Neural cell (in vitro differentiated cells): ENCODE measurements at regions not wholly inside any gene's neighbourhood (a gene's known extent, or its start where the extent isn't known, plus 50 kb on each side); places are given as distances from the start of the nearest gene placed in this dataset.

Experiments used
- H2AFZ ChIP-seq: fragments of 200-600, 300-800 bp; sonication (generic), shearing (Covaris generic); 2 replicates; pipeline ENCODE4 v1.6.0; 2014; ENCODE audit warnings: low read depth, mild to moderate bottlenecking, antibody characterized with exemption, low read length, moderate library complexity
- H3F3A ChIP-seq: fragments of 200-600 bp; shearing (Covaris generic); 2 replicates; pipeline ENCODE4 v1.6.1; 2016; ENCODE audit warnings: mild to moderate bottlenecking, moderate library complexity, mixed read lengths, antibody characterized with exemption, low read length; ENCODE audit not compliant: insufficient read depth, poor library complexity, severe bottlenecking
- H3K27ac ChIP-seq: fragments of 200-600, 300-800 bp; sonication (generic), shearing (Covaris generic); 2 replicates; pipeline ENCODE4 v1.5.1; 2014; ENCODE audit warnings: mild to moderate bottlenecking, low read length, moderate library complexity
- H3K27me3 ChIP-seq: fragments of 300-800, 200-600 bp; sonication (generic), shearing (Covaris generic); 2 replicates; pipeline ENCODE4 v1.6.0; 2014; ENCODE audit warnings: mild to moderate bottlenecking, low read depth, low read length, moderate library complexity; ENCODE audit not compliant: insufficient read depth
- H3K36me3 ChIP-seq: fragments of 300-800, 200-600 bp; sonication (generic), shearing (Covaris generic); 2 replicates; pipeline ENCODE4 v1.5.1; 2014; ENCODE audit warnings: mild to moderate bottlenecking, antibody characterized with exemption, low read length, moderate library complexity; ENCODE audit not compliant: insufficient read depth
- H3K4me2 ChIP-seq: fragments of 300-800, 200-600 bp; sonication (generic), shearing (Covaris generic); 2 replicates; pipeline ENCODE4 v1.6.0; 2014; ENCODE audit warnings: mild to moderate bottlenecking, low read length
- H3K4me3 ChIP-seq: fragments of 300-800, 200-600 bp; sonication (generic), shearing (Covaris generic); 2 replicates; pipeline ENCODE4 v1.5.1; 2014; ENCODE audit warnings: mild to moderate bottlenecking, low read length, moderate library complexity
- H3K79me2 ChIP-seq: fragments of 200-600 bp; shearing (Covaris generic); replicated peaks from 2 replicates; pipeline ENCODE4 v1.6.0; 2014; ENCODE audit warnings: mild to moderate bottlenecking, low read length, moderate library complexity; ENCODE audit not compliant: insufficient read depth
- H3K9ac ChIP-seq: fragments of 300-800, 200-600 bp; sonication (generic), shearing (Covaris generic); 2 replicates; pipeline ENCODE4 v1.6.1; 2016; ENCODE audit warnings: mild to moderate bottlenecking, low read length, mixed read lengths
- H3K9me2 ChIP-seq: fragments of 200-600 bp; shearing (Covaris generic); 2 replicates; pipeline ENCODE4 v1.6.1; 2016; ENCODE audit warnings: mild to moderate bottlenecking, low read length, mixed read lengths; ENCODE audit not compliant: insufficient read depth
- H3K9me3 ChIP-seq: fragments of 200-600, 300-800 bp; sonication (generic), shearing (Covaris generic); 2 replicates; pipeline ENCODE4 v1.6.1; 2016; ENCODE audit warnings: mild to moderate bottlenecking, mixed run types, low read length, moderate library complexity, mixed read lengths
- H4K20me1 ChIP-seq: fragments of 200-600 bp; shearing (Covaris generic); 2 replicates; pipeline ENCODE4 v1.6.1; 2016; ENCODE audit warnings: mild to moderate bottlenecking, mixed run types; ENCODE audit not compliant: insufficient read depth
- CTCF ChIP-seq: fragments of 450-650 bp; IDR thresholded peaks from 2 replicates; pipeline ENCODE4 v1.5.1; 2014; ENCODE audit warnings: antibody characterized with exemption, mild to moderate bottlenecking, moderate library complexity; ENCODE audit not compliant: poor library complexity, severe bottlenecking
- EP300 ChIP-seq: fragments of 450-650 bp; conservative IDR thresholded peaks from 2 replicates; pipeline ENCODE4 v1.6.1; 2014; ENCODE audit warnings: antibody characterized with exemption, mild to moderate bottlenecking, moderate library complexity; ENCODE audit not compliant: poor library complexity, severe bottlenecking
- EZH2 ChIP-seq: fragments of 200-600, 300-800 bp; shearing (Covaris generic), sonication (generic); IDR thresholded peaks from 2 replicates; pipeline ENCODE4 v1.6.1; 2014; ENCODE audit warnings: antibody characterized with exemption, low read length, borderline replicate concordance, mild to moderate bottlenecking; ENCODE audit not compliant: insufficient read depth, poor library complexity, severe bottlenecking
- MXI1 ChIP-seq: fragments of 450-650 bp; conservative IDR thresholded peaks from 2 replicates; pipeline ENCODE4 v1.6.1; 2014; ENCODE audit warnings: antibody characterized with exemption, mild to moderate bottlenecking; ENCODE audit not compliant: poor library complexity, severe bottlenecking
- POLR2AphosphoS5 ChIP-seq: IDR thresholded peaks from 2 replicates; pipeline ENCODE4 v1.6.1; 2012
- RAD21 ChIP-seq: fragments of 450-650 bp; conservative IDR thresholded peaks from 2 replicates; pipeline ENCODE4 v1.6.1; 2014; ENCODE audit warnings: antibody characterized with exemption, mild to moderate bottlenecking, moderate library complexity
- REST ChIP-seq: IDR thresholded peaks from 2 replicates; pipeline ENCODE4 v1.6.1; 2012; ENCODE audit warnings: borderline replicate concordance
- SMC3 ChIP-seq: fragments of 450-650 bp; conservative IDR thresholded peaks from 2 replicates; pipeline ENCODE4 v1.6.1; 2014; ENCODE audit warnings: antibody characterized with exemption, mild to moderate bottlenecking, moderate library complexity; ENCODE audit not compliant: poor library complexity
- TAF1 ChIP-seq: IDR thresholded peaks from 2 replicates; pipeline ENCODE4 v1.6.1; 2012; ENCODE audit warnings: low read depth

GRCh38 chr2:195202163-195202845, 454.7 kb upstream of the SLC39A10 start:
- TF ChIP-seq CTCF (no peak), REST (no peak), RAD21 (no peak), TAF1 (no peak), EZH2 (no peak), MXI1 (no peak), POLR2AphosphoS5 (no peak)
- no peaks in the 10 kb centered on the region for H3K27me3 ChIP-seq
- H3K4me2 ChIP-seq, result no peak overlapping the region
- H3K36me3 ChIP-seq, result no peaks in the 10 kb centered on the region
- no peak overlapping the region for H3K27ac ChIP-seq
- no peaks in the 10 kb centered on the region for H3K9me2 ChIP-seq
- no peaks in the 10 kb centered on the region for H4K20me1 ChIP-seq
- H3F3A ChIP-seq, result no peaks in the 10 kb centered on the region
- no peak overlapping the region for H2AFZ ChIP-seq
- no peaks in the 10 kb centered on the region for H3K79me2 ChIP-seq
- no peak overlapping the region for H3K4me3 ChIP-seq
- H3K9me3 ChIP-seq, result no peaks in the 10 kb centered on the region
- no peak overlapping the region for H3K9ac ChIP-seq

GRCh38 chr2:195199864-195200263, 457.2 kb upstream of the SLC39A10 start:
- H3K9me3 ChIP-seq, result no peaks in the 10 kb centered on the region
- no peaks in the 10 kb centered on the region for H3K9me2 ChIP-seq
- H4K20me1 ChIP-seq, result no peaks in the 10 kb centered on the region
- H3K79me2 ChIP-seq, result no peaks in the 10 kb centered on the region
- no peaks in the 10 kb centered on the region for H3F3A ChIP-seq
- H3K4me2 ChIP-seq, result peak overlapping the region; percentile 15
- H3K4me3 ChIP-seq, result no peak overlapping the region
- H3K36me3 ChIP-seq, result no peaks in the 10 kb centered on the region
- no peak overlapping the region for H2AFZ ChIP-seq
- TF ChIP-seq MXI1 (peak; percentile 49), SMC3 (peak; percentile 21), REST (peak; percentile 81), EP300 (peak; percentile 88), CTCF (no peak), POLR2AphosphoS5 (peak; percentile 88), TAF1 (no peak)
- H3K9ac ChIP-seq, result no peak overlapping the region
- H3K27ac ChIP-seq, result peak overlapping the region; percentile 40
- H3K27me3 ChIP-seq, result no peaks in the 10 kb centered on the region
